ENCODE measurements at regions not wholly inside any gene's neighbourhood (a gene's known extent, or its start where the extent isn't known, plus 50 kb on each side); places are given as distances from the start of the nearest gene placed in this dataset.

GRCh38 chr10:43801140-43801539, 152.5 kb upstream of the ZNF32 start:
- Histone ChIP-seq H3K4me3 (no peak overlapping the region), H3K27ac (no peak overlapping the region), H3K27me3 (no peaks in the 10 kb centered on the region), H3K4me1 (no peaks in the 10 kb centered on the region), H3K9me3 (no peaks in the 10 kb centered on the region), H3K36me3 (no peaks in the 10 kb centered on the region)
- intact Hi-C loops (cut with DNase I): no loop called here
- TF ChIP-seq CTCF (IDR thresholded peaks at IDR 0.05): no peak
- ATAC-seq (no peak), DNase-seq (no peak)

GRCh38 chr10:43796781-43797180, 148.1 kb upstream of the ZNF32 start:
- no peaks in the 10 kb centered on the region for H3K9me3 ChIP-seq
- TF ChIP-seq CTCF (IDR thresholded peaks at IDR 0.05): no peak
- intact Hi-C loops (cut with DNase I): no loop called here
- H3K27me3 ChIP-seq: no peaks in the 10 kb centered on the region
- H3K36me3 ChIP-seq: no peaks in the 10 kb centered on the region
- no peak overlapping the region for H3K27ac ChIP-seq
- no peak for ATAC-seq
- H3K4me3 ChIP-seq: no peak overlapping the region
- H3K4me1 ChIP-seq: no peaks in the 10 kb centered on the region
- DNase-seq: peak in 1 of 4 donors; percentile 30

GRCh38 chr10:43795639-43796038, 147.0 kb upstream of the ZNF32 start:
- Histone ChIP-seq H3K4me3 (no peak overlapping the region), H3K9me3 (no peaks in the 10 kb centered on the region), H3K27me3 (no peaks in the 10 kb centered on the region), H3K4me1 (peaks cover 0 to 4% of the 10 kb centered on the region in 2 donors), H3K36me3 (no peaks in the 10 kb centered on the region), H3K27ac (no peak overlapping the region)
- no peak for DNase-seq
- no peak for TF ChIP-seq CTCF (IDR thresholded peaks at IDR 0.05)
- no peak for ATAC-seq
- intact Hi-C loops (cut with DNase I): no loop called here

GRCh38 chr10:43795093-43795492, 146.4 kb upstream of the ZNF32 start:
- H3K36me3 ChIP-seq: no peaks in the 10 kb centered on the region
- H3K4me1 ChIP-seq: peaks cover 0 to 4% of the 10 kb centered on the region in 2 donors
- no peak for DNase-seq
- no peak overlapping the region for H3K4me3 ChIP-seq
- H3K27ac ChIP-seq: no peak overlapping the region
- H3K9me3 ChIP-seq: no peaks in the 10 kb centered on the region
- ATAC-seq: no peak
- TF ChIP-seq CTCF (IDR thresholded peaks at IDR 0.05): no peak
- intact Hi-C loops (cut with DNase I): no loop called here
- no peaks in the 10 kb centered on the region for H3K27me3 ChIP-seq

GRCh38 chr10:43794181-43794815, 145.6 kb upstream of the ZNF32 start:
- no peak overlapping the region for H3K4me3 ChIP-seq
- no peaks in the 10 kb centered on the region for H3K27me3 ChIP-seq
- H3K4me1 ChIP-seq: peaks cover 0 to 4% of the 10 kb centered on the region in 2 donors
- no peak for TF ChIP-seq CTCF (IDR thresholded peaks at IDR 0.05)
- ATAC-seq (peak; percentile 70), DNase-seq (peak in 3 of 4 donors; percentile 51 to 85 (median 74))
- intact Hi-C loops (cut with DNase I): no loop called here
- H3K27ac ChIP-seq: no peak overlapping the region
- H3K9me3 ChIP-seq: no peaks in the 10 kb centered on the region
- H3K36me3 ChIP-seq: no peaks in the 10 kb centered on the region
